ENCODE measurements at regions not wholly inside any gene's neighbourhood (a gene's known extent, or its start where the extent isn't known, plus 50 kb on each side); places are given as distances from the start of the nearest gene placed in this dataset.
A peak's percentile ranks its signal among the peaks of the same experiment; 100 is the strongest.

DNA sequence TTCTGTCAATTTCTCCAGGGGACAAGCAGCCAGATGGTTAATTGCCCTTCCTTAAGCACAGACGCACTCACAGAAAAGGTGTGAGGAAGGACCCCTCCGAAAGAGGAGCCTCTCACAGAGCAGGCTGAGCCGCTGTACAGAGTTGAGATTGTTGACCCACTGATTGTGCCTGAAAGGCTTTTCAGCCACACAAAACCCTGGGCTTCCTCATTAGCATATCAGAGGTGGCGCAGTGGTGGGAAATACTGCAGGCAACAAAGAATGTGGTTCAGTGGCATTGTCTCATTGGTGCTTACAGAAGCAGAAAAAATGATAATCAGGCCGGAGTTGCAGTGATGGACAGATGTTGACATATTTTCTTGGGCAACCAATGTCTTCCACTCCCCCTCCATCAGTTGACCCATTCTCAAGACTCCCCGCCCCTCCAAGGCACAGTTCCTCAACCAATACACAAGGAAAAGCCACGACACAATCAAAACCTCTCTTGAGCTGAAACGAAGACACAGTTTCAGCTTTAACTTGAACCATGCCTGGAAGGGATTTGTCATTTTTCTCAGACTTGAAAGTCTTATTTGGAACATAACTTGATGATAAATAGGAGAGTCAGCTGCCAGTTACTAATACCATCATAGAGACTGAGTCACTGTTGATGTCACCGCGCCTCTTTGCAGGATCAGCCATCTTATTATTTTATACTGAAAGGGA, 53.1 kb downstream of the ATXN3L start:
- DNase-seq (ENCODE audit: low read depth, low spot score): peak; percentile 83

DNA sequence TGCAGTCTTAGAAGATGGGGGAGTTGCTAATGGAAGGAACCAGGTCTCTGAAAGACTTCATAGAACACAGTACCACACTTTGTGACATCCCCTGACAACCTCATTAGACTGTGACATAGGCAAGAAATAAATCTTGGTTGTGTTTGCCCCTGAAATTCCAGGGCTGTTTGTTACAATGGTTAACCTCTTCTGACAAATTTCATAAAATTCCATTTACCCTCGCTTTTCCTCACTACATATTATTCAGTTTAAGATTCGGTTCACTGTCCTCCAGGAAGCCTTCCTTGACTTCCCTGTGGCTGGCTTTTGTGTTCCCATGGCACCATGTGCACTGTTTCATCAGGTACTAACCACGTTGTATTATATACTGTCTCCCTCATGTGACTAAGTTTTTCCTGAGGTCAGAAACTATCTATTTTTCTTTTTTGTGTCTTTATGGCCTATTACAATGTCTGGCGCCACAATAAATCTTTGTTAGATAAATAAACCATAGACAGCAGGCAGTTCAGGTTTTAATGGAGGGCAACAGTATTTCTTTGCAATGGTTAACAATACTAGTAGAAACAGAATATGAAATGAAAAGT, 54.2 kb downstream of the ATXN3L start:
- no peak for DNase-seq (ENCODE audit: low read depth, low spot score)

DNA sequence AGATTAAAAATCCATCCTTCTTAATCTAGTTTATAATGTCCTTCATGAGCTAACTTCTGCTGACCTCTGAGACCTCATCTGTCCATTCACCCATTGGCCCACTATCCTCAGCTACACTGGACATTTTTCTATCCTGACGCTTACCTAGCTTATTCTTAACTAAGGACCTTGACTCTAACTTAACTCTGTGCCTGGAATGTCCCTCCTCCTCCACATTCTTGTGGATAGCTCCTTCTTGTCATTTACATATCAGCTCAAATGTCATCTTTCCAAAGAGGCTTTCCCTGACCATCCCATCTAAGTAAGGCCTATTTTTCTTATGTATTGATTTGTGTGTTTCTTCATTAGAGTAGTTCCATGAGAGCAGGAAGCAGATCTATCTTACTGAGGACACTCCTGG, 54.7 kb downstream of the ATXN3L start:
- peak; percentile 16 for DNase-seq (ENCODE audit: low read depth, low spot score)

DNA sequence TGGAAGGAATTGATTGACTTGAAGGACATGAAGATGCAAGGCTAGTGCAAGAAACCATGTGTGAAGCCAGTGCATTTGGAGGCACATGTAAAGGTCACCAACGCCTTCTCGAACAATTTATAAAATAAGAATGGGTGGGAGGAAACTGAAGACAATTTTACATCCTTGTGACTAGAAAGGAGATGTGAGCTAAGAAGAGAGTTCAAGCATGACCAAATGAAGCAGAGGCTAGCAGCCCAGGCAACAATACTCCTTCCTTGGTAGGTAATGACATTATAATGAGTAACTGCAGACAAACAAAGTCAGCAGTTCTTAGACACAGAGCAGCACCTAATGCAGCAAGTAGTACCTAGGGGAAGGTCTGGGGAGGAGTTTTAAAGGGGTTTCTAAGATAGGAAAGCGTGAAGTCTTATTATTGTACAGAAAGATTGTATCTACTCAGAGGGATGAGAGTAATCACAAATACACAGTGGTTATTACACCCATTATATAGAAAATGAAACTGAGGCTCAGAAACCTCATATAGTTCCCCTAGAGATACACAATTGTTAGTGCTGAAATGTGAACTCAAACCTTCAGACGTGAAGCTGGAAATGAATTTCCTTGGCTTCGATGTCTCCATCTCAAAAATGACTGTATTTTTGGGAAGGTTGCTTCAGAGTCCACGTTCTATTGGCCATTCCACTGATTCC, 56.1 kb downstream of the ATXN3L start:
- no peak for DNase-seq (ENCODE audit: low read depth, low spot score)

DNA sequence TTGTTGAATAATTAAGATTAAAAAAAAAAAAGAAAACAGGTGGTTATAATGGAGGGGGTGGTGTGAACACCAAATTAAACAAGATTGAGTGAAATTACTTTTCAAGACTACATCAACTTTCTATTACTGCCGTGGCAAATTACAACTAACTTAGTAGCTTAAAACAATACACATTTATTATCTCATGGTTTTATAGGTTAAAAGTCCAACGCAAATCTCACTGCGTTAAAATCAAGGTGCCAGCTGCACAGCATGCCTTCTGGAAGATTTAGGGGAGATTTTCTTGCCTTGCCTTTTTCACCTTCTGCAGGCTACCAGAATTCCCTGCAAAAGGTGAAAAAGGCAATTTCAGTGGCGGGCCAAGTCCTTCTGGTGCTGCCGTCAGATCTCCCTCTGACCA, 58.5 kb downstream of the ATXN3L start:
- DNase-seq (ENCODE audit: low read depth, low spot score): no peak

DNA sequence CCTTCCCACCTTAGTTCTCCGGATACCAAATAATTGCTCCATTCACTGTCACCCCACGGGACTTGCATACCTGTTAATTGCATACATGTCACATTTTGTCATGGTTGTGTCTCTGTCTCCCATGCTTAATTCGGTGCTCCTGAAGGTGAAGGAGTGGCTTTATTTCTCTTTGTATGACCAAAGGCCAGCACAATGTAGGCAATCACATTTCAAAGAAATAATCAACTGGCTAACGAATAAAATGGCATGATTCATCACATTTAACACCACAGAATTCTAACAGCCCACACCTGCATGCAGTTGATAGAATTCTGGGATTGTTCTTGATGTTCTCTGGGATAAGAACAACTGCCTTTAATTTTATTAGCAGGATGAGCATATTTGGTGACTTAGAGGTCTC, 59.3 kb downstream of the ATXN3L start:
- DNase-seq (ENCODE audit: low read depth, low spot score): no peak

DNA sequence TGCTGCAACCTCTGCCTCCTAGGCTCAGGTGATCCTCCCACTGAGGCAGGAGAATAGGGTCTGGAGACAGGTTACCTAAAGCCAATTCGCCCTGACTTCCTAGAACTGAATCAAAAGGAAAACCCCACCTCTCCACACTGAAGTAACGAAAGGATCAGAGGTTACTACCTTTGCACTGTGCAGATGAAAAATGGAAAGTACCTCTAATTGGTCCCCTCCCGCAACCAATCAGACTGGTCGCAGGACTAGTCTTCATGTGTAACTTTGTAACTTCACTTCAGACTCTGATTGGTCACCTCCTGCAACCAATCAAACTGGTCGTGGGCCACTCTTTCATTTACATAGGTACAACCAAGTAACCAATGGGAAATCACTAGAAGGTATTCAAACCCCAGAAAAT, 61.1 kb downstream of the ATXN3L start:
- DNase-seq (ENCODE audit: low read depth, low spot score): no peak

DNA sequence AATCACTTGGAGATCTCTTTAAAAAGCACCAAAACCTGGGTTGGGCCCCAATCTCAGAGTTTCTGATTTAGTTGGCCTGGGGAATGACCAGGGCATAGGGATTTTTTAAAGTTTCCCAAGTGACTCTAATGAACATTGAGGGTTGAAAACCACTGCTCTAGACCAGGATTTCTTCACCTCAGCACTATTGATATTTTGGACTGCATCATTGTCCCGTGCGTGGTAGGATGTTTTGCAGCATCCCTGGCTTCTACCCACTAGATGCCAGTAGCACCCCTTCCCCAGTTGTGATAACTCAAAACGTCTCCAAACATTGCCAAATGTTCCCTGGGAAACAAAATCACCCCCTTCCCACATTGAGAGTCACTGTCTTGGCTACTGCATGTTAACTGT, 61.8 kb downstream of the ATXN3L start:
- no peak for DNase-seq (ENCODE audit: low read depth, low spot score)

DNA sequence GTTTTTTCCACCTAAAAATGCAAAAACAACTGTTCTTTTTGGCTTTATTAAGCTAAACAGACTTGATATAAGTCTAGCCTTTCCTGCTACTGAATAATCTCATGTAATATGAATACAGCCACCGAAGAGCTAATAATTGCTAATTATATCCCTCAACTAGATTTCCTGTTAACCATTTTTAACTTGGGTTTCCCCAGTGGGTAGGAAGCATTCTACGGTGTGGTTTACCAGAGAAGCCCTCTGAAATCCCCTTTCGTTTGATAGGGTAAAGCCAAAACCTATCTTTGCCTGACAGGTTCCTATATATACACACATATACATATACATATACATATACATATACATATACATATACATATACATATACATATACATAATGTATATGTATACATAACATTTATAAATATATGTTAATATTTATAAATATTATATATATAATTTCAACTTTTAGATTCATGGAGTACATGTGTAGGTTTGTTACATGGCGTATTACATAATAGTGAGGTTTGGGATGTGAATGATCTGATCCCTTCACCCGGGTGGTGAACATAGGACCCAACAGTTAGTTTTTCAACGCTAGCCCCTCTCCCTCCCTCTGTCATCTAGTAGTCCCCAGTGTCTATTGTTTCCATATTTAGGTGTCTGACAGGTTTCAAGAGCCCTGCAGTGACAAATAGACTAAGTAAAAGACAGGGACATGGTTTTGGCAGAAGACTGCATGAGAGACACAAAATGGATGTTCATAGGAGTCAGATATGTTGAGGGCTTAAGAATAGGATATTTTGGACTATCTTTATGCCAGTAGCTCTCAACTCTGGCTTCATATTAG, 62.4 kb downstream of the ATXN3L start:
- no peak for DNase-seq (ENCODE audit: low read depth, low spot score)

DNA sequence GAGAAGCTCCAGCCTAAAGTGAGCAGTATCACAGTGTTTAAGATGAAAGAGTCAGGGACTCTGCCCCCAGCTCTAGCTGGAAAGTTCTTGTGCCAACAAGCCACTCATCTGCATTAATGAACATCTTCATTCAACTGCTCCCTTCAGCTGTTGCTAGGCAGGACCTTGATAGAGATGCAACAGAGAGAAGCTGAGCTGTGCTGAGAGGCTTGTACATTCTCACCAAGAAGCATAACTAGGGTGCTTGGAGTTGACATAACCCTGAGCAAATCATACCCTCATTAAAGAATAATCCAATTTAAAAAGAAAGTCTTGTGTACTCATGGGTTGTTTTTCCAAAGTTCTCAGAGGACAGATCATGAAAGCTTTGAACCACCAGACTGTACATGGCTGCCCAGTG, 63.2 kb downstream of the ATXN3L start:
- no peak for DNase-seq (ENCODE audit: low read depth, low spot score)

DNA sequence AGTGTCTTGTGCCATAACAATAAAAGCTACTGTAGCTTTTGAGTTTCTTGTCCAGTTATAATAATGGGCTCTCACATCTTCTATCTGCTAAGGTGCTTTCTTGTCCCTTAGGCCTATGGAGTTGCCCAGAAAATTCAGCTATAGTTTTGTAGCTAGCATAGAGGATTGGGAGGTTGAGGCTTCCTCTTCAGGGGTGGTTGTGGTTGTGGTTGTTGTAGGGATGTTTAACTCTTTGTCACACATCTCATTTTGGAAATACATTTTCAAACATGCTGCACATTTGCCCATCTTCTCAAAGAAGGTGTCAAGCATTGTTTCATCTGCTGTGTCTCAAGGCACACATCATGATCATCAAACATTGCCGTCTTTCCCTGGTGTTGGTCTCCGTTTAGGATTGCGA, 65.0 kb downstream of the ATXN3L start:
- no peak for DNase-seq (ENCODE audit: low read depth, low spot score)

DNA sequence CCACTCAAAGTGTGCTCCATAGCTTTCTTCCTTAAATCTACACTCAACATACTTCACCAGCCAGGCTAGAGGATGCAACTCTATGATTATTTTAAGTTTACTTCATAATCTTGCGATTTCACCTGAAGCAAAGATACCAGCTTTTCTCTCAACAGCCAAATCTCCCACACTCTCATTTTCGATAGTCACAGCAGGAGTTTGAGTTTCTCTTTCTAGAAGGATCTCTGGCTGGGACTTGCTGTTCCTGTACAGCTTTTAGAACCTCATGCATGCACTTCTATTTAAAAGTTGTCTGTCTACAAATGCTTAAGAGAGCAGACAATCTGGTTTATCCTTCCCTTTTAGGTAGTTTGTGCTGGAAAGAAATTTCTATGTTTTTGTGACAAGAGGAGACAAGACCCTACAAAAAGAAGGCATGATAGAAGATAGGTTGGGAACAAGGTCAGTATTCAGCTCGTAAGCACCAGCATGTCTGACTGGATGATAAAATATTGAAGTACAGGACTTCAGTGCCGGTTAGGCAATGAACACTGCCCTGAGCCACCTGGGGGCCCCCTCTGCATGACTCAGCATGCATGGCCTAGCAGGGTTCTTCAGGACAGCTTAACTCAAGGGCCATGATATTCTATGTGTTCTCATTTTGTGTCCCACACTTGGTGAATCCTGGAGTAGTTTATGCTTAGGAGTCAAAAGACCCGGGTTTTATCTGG, 65.6 kb downstream of the ATXN3L start:
- peak; percentile 31 for DNase-seq (ENCODE audit: low read depth, low spot score)

DNA sequence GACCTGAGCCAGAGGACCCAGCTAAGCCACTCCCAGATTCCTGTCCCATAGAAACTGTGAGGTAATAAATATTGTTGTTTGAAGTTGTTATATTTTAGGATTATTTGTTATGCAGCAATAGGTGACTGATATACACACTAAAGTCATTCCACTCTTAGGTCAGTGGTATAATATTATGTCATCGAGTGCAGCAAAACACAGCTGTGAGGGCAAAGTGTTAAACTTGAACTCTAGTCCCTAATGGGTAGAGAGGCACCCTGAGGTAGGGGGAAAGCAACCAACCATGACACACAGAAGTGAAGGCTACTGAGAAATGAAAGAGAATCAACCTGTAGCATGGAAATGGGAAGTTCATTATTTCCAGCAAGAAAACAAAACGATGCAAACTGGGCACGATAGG, 66.6 kb downstream of the ATXN3L start:
- no peak for DNase-seq (ENCODE audit: low read depth, low spot score)

DNA sequence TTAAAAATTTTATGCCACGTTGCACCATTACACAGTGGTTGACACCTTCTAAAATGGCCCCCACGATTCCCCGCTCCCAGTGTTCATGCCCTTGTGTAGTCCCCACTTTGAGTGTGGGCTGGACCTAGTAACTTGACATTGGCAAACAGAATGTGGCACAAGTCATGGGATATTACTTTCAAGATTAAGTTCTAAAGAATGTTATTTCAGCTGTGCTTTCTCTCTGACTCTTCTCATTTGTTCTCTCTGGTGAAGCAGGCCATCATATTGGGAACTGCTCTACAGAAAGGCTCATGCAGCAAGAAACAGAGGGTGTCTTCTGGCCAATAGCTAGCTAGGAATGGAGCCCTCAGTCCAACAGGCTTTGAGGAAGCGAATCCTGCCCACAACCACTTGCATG, 67.1 kb downstream of the ATXN3L start:
- no peak for DNase-seq (ENCODE audit: low read depth, low spot score)

DNA sequence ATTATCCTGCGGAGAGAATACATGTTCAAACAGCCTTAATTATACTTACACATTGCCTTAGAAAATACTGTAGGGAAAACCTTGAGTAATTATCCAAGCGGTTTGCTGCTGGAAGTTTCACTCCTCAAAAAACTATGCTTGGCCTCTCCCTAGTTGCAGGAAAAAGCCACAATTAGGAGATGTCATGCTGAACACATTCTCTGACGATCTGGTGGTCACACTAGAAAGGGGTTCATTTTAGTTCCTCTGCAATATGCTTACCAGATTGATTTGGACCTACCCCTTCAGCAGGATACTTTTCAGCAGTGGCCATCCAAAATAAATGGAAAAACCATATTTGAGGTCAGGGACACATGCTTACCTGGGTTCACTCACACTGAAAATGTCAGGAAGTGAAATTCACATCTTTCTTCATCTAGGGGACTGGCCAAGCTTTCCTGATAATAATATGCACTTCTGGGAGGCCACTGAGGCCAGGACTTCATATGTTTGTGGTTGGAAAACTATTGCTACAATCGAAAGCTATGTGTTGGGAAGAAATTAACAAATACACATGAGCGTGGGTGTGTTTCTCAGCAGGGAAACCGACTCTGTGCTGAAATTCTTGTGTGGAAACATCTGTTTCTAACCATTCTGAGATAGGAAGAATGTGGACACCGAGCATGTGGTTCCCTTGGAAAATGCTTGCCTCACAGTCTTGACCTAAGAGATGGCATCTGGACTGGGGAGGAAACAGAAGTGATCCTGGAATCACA, 68.8 kb downstream of the ATXN3L start:
- DNase-seq (ENCODE audit: low read depth, low spot score): peak; percentile 28

DNA sequence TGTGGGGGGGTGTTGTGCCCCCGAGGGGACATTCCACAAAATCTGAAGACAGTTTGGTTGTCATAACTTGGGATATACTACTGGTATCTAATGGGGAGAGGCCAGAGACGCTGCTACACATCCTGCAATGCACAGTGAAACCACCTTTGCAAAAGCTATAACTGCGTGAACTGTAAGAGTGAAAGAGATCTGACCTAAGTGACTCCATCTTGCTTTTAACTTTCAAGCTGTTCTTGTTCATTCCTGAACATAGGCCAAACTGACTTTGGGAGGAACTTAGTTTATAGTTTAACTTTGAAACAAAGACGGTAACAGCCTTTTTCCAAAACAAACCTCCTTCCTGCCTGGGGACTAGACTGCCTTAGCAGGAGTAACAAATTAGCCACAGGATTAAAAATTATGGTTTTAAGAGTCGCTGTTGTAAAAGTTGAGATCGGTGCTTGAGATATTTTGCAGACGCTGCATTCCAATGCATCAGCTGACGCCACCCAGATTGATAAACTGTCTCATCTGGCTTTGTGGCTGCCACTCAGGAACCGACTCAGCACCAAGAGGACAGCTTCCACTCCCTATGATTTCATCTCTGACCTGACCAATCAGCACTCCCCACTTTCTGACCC, 70.9 kb downstream of the ATXN3L start:
- no peak for DNase-seq (ENCODE audit: low read depth, low spot score)

DNA sequence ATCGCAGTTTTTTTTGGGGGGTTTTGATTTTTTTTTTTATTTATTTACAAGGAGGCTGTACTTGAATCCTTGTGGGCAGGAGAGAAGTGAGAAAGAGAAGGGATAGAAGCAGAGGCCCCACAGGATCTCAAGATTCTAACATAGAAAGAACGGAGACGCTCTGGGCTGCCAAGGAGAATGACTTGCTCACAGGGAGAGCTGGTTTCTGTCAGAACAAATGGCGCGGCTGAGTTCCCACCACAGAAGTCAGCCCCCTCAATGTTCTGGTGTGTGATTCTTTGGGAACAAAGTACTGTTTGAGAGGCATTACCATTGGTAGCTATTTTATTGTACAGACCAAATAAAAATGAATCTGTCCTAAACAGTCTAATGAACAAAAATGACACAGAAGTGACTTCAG, 80.6 kb downstream of the ATXN3L start:
- DNase-seq (ENCODE audit: low read depth, low spot score): no peak

DNA sequence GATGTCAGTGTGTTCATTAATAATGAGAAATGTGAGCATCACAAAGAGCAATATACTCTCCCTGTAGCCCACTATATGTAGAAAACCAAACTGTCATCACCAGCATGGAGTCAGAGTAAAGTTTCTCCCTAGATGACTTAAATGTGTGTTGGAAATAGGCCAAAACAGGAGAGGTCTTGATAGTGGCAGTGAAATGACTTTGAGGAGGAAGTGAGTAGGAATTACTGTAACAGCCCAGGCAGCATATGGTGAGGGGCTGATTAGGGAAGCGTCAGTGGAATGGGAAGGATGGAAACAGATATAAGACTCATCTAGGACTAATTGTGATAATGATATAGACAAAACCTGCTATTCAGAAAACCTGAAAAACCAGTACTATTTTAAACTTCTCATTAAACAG, 83.9 kb downstream of the ATXN3L start:
- DNase-seq (ENCODE audit: low read depth, low spot score): no peak

DNA sequence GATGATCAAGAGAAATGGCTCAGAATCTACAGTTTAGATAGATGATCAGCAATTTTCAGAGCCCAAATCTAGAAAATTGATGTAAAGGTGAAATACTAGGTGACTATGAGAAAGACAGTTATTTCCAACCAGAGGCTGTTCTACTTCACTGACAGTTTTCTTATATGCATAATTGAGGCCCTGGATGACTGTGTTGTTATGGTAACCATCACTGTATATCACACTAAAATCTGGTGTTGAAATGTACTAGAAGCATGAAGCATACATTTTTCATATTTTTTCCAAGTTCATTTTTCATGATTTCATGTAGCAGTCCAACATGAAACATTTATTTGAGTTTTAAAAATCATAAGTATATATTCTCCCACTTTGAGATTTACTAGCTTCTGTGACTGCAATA, 87.4 kb downstream of the ATXN3L start:
- DNase-seq (ENCODE audit: low read depth, low spot score): no peak

DNA sequence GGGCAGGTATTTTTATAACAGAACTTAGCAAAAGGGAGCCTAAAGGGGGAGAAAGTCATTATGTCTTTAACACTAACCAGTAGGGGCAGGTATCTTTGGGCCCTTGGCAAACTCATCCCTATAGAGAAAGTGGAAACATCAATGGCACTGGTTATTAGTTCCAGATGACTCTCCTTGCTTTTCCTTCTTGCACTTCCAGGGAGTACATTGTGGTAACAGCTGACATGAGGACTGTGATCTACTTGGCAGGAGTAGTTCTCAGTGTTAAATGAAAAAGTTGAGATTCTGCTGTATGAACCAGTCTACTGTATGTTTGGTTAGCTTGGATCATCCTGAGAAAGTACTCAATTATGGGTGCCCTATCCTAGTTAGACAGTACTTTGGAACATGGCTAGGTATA, 93.6 kb downstream of the ATXN3L start:
- DNase-seq (ENCODE audit: low read depth, low spot score): no peak
